Mammary epithelial cell (primary cell): ENCODE measurements at regions not wholly inside any gene's neighbourhood (a gene's known extent, or its start where the extent isn't known, plus 50 kb on each side); places are given as distances from the start of the nearest gene placed in this dataset.

ENCODE experiments used
- EZH2 ChIP-seq: IDR thresholded peaks from 2 replicates; pipeline ENCODE4 v1.6.1; 2012; ENCODE audit warnings: low read length, inconsistent platforms, borderline replicate concordance
- TF ChIP-seq, protein P1 (sequence below), 2 donors: IDR thresholded peaks in 1 of 2; conservative IDR thresholded peaks in 1 of 2; 2 replicates each; pipeline ENCODE4 v1.5.1; 2011 to 2012; ENCODE audit warnings: inconsistent platforms in 2 of 2, low read length in 2 of 2, mild to moderate bottlenecking in 2 of 2, control low read depth in 1 of 2, low read depth in 1 of 2; ENCODE audit not compliant: insufficient read depth in 1 of 2; ENCODE audit errors: extremely low read depth in 1 of 2

- TF ChIP-seq, protein P1, sequence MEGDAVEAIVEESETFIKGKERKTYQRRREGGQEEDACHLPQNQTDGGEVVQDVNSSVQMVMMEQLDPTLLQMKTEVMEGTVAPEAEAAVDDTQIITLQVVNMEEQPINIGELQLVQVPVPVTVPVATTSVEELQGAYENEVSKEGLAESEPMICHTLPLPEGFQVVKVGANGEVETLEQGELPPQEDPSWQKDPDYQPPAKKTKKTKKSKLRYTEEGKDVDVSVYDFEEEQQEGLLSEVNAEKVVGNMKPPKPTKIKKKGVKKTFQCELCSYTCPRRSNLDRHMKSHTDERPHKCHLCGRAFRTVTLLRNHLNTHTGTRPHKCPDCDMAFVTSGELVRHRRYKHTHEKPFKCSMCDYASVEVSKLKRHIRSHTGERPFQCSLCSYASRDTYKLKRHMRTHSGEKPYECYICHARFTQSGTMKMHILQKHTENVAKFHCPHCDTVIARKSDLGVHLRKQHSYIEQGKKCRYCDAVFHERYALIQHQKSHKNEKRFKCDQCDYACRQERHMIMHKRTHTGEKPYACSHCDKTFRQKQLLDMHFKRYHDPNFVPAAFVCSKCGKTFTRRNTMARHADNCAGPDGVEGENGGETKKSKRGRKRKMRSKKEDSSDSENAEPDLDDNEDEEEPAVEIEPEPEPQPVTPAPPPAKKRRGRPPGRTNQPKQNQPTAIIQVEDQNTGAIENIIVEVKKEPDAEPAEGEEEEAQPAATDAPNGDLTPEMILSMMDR (conservative IDR thresholded peaks at IDR 0.05 in 1 of 2, IDR thresholded peaks at IDR 0.05 in 1 of 2; ENCODE audit: extremely low read depth in 1 of 2, insufficient read depth in 1 of 2, low read depth in 1 of 2, low read length in 2 of 2), result no peak
- TF ChIP-seq EZH2, result no peak
Observed at GRCh38 chr14:54322246-54322645, 74.6 kb upstream of the CDKN3 start.
